ENCODE measurements at regions not wholly inside any gene's neighbourhood (a gene's known extent, or its start where the extent isn't known, plus 50 kb on each side); places are given as distances from the start of the nearest gene placed in this dataset.

DNA sequence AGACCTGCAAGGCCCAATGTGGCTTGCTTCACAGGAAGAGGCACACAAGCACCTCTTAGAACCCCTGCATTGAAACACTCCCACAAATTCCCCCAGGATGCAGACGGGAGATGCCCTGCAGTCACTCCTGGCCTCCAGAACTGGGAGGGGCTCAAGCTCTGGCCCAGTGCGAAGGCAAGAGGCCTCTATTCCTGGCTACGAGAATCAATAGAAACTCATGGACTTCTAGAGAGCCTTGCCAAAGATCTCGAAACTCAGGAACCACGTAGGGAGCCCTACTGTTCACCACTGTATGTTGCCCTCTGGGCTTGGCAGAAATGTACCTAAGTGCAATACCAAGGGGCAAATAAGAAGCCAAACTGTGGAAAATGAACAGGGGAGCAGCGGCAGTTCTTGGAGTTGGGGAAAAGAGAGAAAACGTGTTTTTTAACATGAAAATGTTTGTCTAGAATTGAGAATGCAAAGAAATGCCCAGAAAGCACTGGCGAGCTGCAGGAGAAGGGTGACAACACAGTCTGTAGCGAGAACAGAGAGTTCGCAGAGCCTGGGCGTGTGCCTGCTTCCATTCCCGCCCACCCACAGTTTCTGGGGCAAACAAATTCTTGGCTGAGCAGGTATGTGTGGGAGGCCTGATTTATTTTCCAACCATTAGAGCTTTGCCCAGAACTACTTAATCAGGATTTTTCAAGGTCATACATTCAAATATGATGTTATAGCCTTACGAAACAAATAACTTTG, 260.5 kb upstream of the KLF14 start:
- no peak for DNase-seq (ENCODE audit: low read depth, low spot score)

- DNase-seq (ENCODE audit: low read depth, low spot score): no peak
Measured at GRCh38 chr7:130995252-130996081, 261.5 kb upstream of the KLF14 start.

DNA sequence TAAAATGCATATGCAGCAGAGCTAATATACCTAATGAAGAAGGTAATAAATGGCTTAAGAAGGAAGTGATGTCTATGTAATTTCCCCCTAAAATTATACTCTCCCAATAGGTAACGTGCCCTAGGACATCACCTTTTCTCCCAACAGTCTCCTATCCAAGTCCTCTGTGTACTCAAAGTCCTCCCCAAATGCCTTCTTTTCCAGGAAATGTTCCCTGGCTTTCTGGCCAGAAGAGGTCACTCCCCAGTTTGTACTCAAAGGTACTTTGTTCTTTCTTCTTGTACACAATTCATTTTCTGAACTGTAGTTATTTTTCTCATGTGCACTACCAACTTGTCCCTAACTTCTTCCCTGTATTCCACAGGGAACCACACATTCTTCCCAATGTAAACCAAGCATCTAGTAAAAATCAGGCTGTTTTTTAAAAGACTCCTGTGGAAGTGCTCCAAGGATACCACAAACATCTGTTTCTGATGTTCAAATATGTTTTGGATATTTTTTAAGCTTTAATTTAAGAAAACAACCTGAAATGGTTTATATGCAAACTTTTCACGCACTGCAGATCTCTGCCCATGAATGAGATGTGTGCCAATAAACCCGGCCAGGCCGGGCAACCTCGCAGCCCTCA, 262.3 kb upstream of the KLF14 start:
- no peak for DNase-seq (ENCODE audit: low read depth, low spot score)

DNA sequence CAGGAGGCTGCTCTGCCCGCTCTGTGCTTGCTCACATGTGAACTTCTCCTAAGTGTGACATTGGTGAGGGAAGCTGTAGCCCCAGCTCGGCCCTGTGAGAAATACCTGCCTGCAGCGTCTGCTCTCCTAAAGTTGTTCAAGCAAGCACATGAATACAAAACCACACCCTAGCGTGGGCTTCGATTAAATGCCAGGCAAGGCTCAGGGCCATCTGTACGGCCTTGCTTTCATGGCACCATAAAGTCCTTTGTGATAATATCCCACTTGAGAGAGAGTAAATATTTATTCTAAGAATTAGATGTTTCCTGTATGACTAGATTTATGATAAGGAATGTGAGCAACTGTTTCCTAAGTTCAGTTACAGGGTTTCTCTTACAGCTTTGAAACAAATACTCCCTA, 262.8 kb upstream of the KLF14 start:
- DNase-seq (ENCODE audit: low read depth, low spot score): no peak

DNA sequence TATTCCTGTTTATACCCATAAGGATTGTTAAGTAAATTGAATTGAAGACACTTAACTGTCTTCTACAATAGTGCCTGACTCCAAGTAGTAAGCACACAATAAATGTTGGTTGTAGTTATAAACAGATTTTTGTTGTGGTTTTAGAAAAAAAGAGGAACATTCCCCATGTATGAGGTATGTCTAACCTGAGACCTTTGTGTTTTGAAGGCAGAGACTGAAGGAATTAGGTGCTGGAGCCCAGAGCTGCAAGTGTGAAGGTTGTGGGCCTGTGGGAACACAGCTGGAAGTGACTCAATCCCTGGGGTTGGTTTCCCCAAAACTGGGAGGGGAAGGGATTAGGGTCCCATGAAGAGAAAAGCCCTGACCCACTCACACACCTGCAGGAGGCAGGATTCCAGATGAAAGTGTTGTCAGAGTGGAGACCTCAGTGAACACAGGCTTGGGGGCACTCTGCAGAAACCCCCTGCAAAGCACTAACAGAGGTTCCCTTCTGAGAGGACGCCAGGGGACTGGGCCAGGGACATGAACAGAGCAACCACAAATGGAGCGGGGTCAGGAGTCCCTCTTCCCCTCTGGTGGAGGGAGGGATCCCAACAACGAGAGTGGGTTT, 265.1 kb upstream of the KLF14 start:
- no peak for DNase-seq (ENCODE audit: low read depth, low spot score)

GRCh38 chr7:130999926-131000325, 265.9 kb upstream of the KLF14 start:
- no peak for DNase-seq (ENCODE audit: low read depth, low spot score)

GRCh38 chr7:131000389-131000788, 266.4 kb upstream of the KLF14 start:
- DNase-seq (ENCODE audit: low read depth, low spot score): no peak

GRCh38 chr7:131000873-131001272, 266.9 kb upstream of the KLF14 start:
- DNase-seq (ENCODE audit: low read depth, low spot score): peak; percentile 71

GRCh38 chr7:131002600-131002999, 268.6 kb upstream of the KLF14 start:
- DNase-seq (ENCODE audit: low read depth, low spot score): no peak

- no peak for DNase-seq (ENCODE audit: low read depth, low spot score)
Measured at GRCh38 chr7:131003634-131004033, 269.6 kb upstream of the KLF14 start.

GRCh38 chr7:131004371-131004770, 270.4 kb upstream of the KLF14 start:
- no peak for DNase-seq (ENCODE audit: low read depth, low spot score)

DNA sequence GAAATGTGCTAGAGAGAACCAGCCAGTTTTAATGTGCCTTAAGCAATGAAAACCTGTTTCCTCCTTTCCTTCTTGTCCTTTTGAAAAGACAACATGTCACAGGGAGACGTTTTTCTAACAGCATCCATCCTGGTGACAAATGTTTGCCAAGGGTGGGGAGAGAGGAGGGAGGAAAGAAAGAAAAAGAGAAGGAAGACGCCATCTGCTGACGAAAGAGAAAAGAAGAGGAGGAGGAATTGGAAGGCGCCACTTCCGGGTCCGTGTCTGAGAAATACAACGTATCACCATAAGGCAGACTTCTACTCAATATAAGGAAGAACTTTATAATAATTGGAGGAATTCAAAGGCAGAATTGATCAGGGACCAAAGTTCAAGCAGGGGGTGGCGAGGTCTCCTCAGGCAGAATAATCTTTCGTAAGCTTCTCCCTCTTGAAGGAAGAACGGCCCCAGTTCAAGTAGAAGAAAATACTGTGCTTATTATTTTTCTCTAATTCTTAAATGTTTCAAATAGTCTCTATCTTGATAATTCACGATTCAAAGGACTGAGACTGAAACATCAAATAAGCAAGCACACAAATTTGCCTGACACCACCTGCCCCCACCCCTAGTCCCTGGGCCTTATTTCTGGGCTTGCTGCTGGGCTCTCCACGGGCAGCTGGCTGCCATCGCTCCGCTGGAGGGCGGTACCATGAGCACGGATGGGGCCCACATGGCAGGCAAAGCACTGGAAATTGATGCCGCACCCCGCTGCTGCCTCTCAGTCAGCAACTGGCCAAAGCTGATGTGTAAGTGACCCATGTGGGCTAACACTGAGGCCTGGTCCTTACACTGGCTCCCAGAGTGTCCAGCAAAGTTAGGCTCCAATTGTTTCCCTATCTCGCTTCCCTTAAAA, 273.7 kb upstream of the KLF14 start:
- peak; percentile 79 for DNase-seq (ENCODE audit: low read depth, low spot score)

- DNase-seq (ENCODE audit: low read depth, low spot score): no peak
Measured at GRCh38 chr7:131008840-131009711, 275.1 kb upstream of the KLF14 start.

DNA sequence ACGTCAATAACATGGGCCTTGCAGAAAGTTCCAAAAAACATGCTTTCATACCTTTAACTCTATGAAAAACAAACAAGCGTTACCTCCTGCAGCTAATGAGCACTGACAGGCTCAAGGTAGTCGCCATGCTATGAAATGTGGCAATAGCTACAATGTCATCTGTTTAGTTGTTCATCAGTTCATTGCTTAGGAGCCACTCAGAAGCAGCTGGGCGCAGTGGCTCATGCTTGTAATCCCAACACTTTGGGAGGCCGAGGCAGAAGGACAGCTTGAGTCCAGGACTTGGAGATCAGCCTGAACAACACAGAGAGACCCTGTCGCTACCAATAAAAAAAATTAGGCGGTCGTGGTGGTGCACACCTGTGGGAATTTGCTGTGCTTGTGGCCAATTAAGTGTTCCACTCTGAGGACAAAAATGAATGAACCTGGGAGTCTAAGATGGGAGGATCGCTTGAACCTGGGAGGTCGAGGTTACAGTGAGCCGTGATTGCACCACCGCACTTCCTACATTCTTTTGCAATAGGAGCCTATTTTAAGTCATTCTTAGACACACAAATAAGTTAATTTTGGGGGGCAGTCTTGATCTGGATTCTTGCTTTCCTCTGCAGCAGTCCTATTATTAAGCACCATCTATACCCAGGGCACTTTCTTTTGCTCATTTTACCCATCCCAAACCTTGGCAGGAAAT, 276.2 kb upstream of the KLF14 start:
- no peak for DNase-seq (ENCODE audit: low read depth, low spot score)

- no peak for DNase-seq (ENCODE audit: low read depth, low spot score)
Measured at GRCh38 chr7:131010717-131011431, 276.9 kb upstream of the KLF14 start.

DNA sequence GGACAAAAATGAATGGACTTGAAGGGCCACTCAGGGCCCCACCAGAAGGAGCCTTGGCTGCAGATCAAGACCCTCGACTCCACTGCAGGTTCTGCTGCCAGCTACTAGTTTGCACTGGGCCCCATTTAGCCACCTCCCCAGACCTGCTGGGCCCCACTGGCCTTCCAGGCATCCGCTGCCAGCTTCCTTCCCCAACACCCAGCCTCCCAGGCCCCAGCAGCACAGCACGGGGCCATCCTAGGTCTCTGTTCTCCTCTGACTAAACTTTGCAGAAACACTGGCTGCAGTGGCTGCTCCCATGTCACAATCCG, 277.4 kb upstream of the KLF14 start:
- DNase-seq (ENCODE audit: low read depth, low spot score): no peak

DNA sequence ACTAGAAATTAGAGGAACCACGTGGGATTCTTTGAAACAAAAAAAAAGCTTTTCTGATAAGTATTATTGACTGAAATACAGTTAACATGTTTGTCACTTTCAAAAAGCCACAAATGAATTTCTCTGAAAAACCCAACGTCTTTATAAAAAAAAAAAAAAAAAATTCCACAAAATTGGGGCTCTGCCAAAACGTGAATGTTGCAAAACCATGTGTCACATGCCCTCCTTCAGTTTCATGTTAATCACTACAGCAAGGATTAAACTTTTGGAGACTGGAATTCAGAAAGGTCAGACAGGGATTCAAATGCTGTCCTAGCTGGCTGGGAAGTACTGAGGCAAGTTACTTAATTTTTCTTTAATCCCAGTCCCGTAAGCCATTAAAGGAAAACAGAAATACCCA, 278.0 kb upstream of the KLF14 start:
- no peak for DNase-seq (ENCODE audit: low read depth, low spot score)

DNA sequence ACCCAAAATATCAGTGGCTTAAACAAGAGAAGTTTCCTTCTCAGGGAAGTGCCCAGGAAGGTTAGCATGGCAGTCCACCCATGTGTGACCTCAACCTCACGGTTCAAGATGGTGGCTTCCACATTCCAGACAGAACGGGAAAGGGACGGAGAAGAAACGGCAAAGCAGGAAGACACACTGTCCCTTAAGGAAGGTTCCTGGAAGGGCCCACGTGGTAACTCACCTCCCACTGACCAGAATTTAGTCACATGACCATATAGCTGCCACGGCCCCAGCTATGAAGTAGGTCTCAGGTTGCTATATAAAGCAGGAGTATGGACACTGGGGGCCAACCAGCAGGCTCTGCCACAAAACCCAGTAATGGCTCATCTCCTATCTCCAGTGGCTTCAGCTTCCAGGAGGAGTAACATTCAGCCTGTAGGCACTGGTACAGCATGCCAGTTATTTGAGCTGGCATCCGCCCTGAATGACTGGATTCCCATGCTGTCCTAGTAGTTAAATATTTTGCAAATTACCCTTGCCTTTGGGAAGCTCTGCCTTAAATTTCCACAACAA, 278.5 kb upstream of the KLF14 start:
- DNase-seq (ENCODE audit: low read depth, low spot score): no peak

DNA sequence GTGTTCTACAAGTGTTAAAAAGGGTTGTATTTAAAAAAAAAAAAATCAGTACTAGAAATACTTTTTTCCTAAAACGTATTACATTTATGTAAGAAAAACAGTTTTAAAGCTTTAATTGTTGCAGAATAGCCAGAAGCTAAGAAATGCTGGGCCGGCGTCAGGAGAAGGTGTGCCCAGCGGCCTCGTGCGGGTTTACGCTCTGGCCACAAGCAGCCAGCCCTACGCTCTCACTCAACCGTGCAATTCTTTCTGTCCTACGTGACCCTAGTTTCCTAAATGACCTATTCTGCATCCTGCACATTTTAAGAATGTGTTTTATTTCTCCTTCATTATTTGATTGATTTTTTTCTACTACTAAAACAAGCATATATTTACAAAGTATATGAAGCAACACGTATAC, 279.7 kb upstream of the KLF14 start:
- no peak for DNase-seq (ENCODE audit: low read depth, low spot score)

Data from ELF-1 (cell line).